ENCODE measurements at regions not wholly inside any gene's neighbourhood (a gene's known extent, or its start where the extent isn't known, plus 50 kb on each side); places are given as distances from the start of the nearest gene placed in this dataset.

DNA sequence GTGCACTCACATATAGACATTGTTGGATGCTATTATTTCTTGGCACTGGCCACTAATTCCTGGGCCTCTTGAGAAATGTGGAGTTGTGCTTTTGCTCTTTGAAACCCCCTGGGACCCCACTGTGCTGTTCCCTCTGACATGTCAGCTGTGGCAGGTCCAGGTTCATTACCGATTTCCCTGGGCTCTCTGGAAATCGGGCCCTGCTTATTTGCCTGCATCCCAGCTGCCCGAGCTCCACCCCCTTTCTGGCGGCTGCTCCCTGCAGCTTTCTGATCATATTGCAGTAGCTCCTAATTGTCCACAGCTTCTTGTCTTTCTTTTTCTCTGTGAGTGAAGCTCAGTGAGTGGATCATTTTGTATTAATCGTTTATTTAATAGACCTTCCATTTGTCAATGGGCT is 183.7 kb upstream of the FAM78B start:
- Histone ChIP-seq H3K79me2 (replicated peaks; ENCODE audit: insufficient read depth, low read length) (no peaks in the 10 kb centered on the region), H3F3A (ENCODE audit: insufficient read depth, low read length, poor library complexity, severe bottlenecking) (no peaks in the 10 kb centered on the region), H3K36me3 (ENCODE audit: insufficient read depth, low read length) (no peaks in the 10 kb centered on the region), H3K27ac (ENCODE audit: low read length) (peak overlapping the region; percentile 6), H3K9ac (ENCODE audit: low read length) (no peak overlapping the region), H4K20me1 (ENCODE audit: insufficient read depth) (no peaks in the 10 kb centered on the region), H3K9me3 (ENCODE audit: low read length) (no peaks in the 10 kb centered on the region), H3K4me2 (ENCODE audit: low read length) (no peak overlapping the region), H3K4me3 (ENCODE audit: low read length) (no peak overlapping the region), H3K9me2 (ENCODE audit: insufficient read depth, low read length) (no peaks in the 10 kb centered on the region), H3K27me3 (ENCODE audit: insufficient read depth, low read depth, low read length) (no peaks in the 10 kb centered on the region), H2AFZ (ENCODE audit: low read depth, low read length) (no peak overlapping the region)
- TF ChIP-seq EP300 (conservative IDR thresholded peaks at IDR 0.05; ENCODE audit: poor library complexity, severe bottlenecking) = peak; percentile 25
- TF ChIP-seq MXI1 (conservative IDR thresholded peaks at IDR 0.05; ENCODE audit: poor library complexity, severe bottlenecking) = no peak
- TF ChIP-seq CTCF (IDR thresholded peaks at IDR 0.05; ENCODE audit: poor library complexity, severe bottlenecking) = no peak

DNA sequence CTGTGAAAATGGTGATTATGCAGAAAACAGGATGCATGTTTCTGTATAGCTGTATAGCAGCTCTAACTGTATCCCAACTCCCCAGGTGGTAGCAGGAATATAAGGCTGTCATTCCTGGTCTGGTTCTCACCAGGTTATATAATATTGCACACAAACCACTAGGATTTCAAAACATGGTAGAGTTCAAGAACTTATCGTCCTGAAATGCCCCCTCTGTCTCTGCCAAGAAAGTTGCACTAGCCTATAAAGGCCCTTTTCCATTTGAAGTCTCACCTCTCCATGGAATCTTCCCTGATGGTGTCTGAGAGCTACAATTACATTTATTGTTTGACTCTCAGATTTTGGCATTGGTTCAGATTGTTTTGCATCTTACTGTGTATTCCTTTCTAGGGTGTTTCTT is 184.9 kb upstream of the FAM78B start:
- H3K9me3 ChIP-seq (ENCODE audit: low read length) = no peaks in the 10 kb centered on the region
- H3K9ac ChIP-seq (ENCODE audit: low read length) = no peak overlapping the region
- no peak overlapping the region for H3K27ac ChIP-seq (ENCODE audit: low read length)
- no peaks in the 10 kb centered on the region for H3F3A ChIP-seq (ENCODE audit: insufficient read depth, low read length, poor library complexity, severe bottlenecking)
- no peaks in the 10 kb centered on the region for H3K27me3 ChIP-seq (ENCODE audit: insufficient read depth, low read depth, low read length)
- no peaks in the 10 kb centered on the region for H4K20me1 ChIP-seq (ENCODE audit: insufficient read depth)
- H3K36me3 ChIP-seq (ENCODE audit: insufficient read depth, low read length) = no peaks in the 10 kb centered on the region
- no peaks in the 10 kb centered on the region for H3K79me2 ChIP-seq (replicated peaks; ENCODE audit: insufficient read depth, low read length)
- no peaks in the 10 kb centered on the region for H3K9me2 ChIP-seq (ENCODE audit: insufficient read depth, low read length)
- TF ChIP-seq POLR2AphosphoS5 (IDR thresholded peaks at IDR 0.05) = no peak
- TF ChIP-seq MXI1 (conservative IDR thresholded peaks at IDR 0.05; ENCODE audit: poor library complexity, severe bottlenecking) = no peak
- TF ChIP-seq EP300 (conservative IDR thresholded peaks at IDR 0.05; ENCODE audit: poor library complexity, severe bottlenecking) = no peak
- no peak for TF ChIP-seq TAF1 (IDR thresholded peaks at IDR 0.05; ENCODE audit: low read depth)
- no peak for TF ChIP-seq EZH2 (IDR thresholded peaks at IDR 0.05; ENCODE audit: borderline replicate concordance, insufficient read depth, low read length, poor library complexity, severe bottlenecking)
- no peak for TF ChIP-seq CTCF (IDR thresholded peaks at IDR 0.05; ENCODE audit: poor library complexity, severe bottlenecking)
- TF ChIP-seq SMC3 (conservative IDR thresholded peaks at IDR 0.05; ENCODE audit: poor library complexity) = no peak
- no peak for TF ChIP-seq REST (IDR thresholded peaks at IDR 0.05; ENCODE audit: borderline replicate concordance)
- no peak for TF ChIP-seq RAD21 (conservative IDR thresholded peaks at IDR 0.05)
- H2AFZ ChIP-seq (ENCODE audit: low read depth, low read length) = no peak overlapping the region
- no peak overlapping the region for H3K4me3 ChIP-seq (ENCODE audit: low read length)
- H3K4me2 ChIP-seq (ENCODE audit: low read length) = no peak overlapping the region

All from neural cell (in vitro differentiated cells).